HL-60 (cell line): ENCODE measurements at regions not wholly inside any gene's neighbourhood (a gene's known extent, or its start where the extent isn't known, plus 50 kb on each side); places are given as distances from the start of the nearest gene placed in this dataset.

Source experiments
- CTCF ChIP-seq: IDR thresholded peaks from one replicate; pipeline ENCODE4 v1.5.1; 2011; ENCODE audit warnings: low read length, control low read depth, inconsistent platforms; ENCODE audit not compliant: insufficient read depth
- GABPA ChIP-seq: IDR thresholded peaks from 2 replicates; pipeline ENCODE4 v1.6.1; 2012; ENCODE audit warnings: low read depth
- POLR2AphosphoS5 ChIP-seq: IDR thresholded peaks from 2 replicates; pipeline ENCODE4 v1.6.1; 2012; ENCODE audit warnings: low read depth

- no peak for TF ChIP-seq CTCF
- TF ChIP-seq GABPA, result no peak
- TF ChIP-seq POLR2AphosphoS5, result no peak
These were observed 143.1 kb upstream of the LINGO1 start for GRCh38 chr15:77775837-77776236.
